Adrenal gland (tissue), 9 donors: ENCODE measurements at regions not wholly inside any gene's neighbourhood (a gene's known extent, or its start where the extent isn't known, plus 50 kb on each side); places are given as distances from the start of the nearest gene placed in this dataset.

ENCODE experiments used
- DNase-seq, 7 donors: peaks; one replicate each; pipeline ENCODE4 v3.0.0-alpha.2; 2019 to 2020
- H3K27ac ChIP-seq, 5 donors: fragments of 200-600 bp; sonication (generic) in 4 of 5; 1 replicate in 3 of 5; 2 replicates in 2 of 5; pipeline versions ENCODE4 v1.5.1 to v1.8.0; 2016 to 2020; ENCODE audit warnings: mild to moderate bottlenecking in 1 of 5
- H3K27me3 ChIP-seq: fragments of 200-600 bp; 2 replicates; pipeline ENCODE4 v1.8.0; 2021
- H3K36me3 ChIP-seq, 2 donors: fragments of 200-600 bp; replicated peaks in 1 of 2; 1 replicate in 1 of 2; 2 replicates in 1 of 2; pipeline versions ENCODE4 v1.5.1 to v1.8.0; 2018 to 2022
- H3K4me1 ChIP-seq, 2 donors: fragments of 200-600 bp; replicated peaks in 1 of 2; 1 replicate in 1 of 2; 2 replicates in 1 of 2; pipeline versions ENCODE4 v1.5.1 to v1.8.0; 2018 to 2021
- H3K4me3 ChIP-seq, 4 donors: fragments of 200-600 bp; sonication (generic) in 3 of 4; one replicate each; pipeline ENCODE4 v1.5.1; 2016 to 2018
- H3K9me3 ChIP-seq, 3 donors: fragments of 200-600 bp; sonication (generic) in 1 of 3; replicated peaks in 1 of 3; 1 replicate in 2 of 3; 2 replicates in 1 of 3; pipeline versions ENCODE4 v1.5.1 to v1.8.0; 2016 to 2021
- POLR2A ChIP-seq, 2 donors: fragments of 450-650 bp; IDR thresholded peaks; one replicate each; pipeline ENCODE4 v1.6.1; 2017; ENCODE audit warnings: antibody characterized with exemption in 2 of 2, mild to moderate bottlenecking in 2 of 2, moderate library complexity in 1 of 2
- WGBS, 4 donors: extraction: QIAGEN DNeasy Blood & Tissue Kit in 2 of 4; methylation state at CpG; one replicate each; pipeline versions ENCODE4 v1.1.5 to v1.1.7; 2013 to 2017; 5-methylcytosine and 5-hydroxymethylcytosine counted together
- intact Hi-C, 2 donors: fragments of 100-400 bp; cut with DNase I; formaldehyde crosslinking; loops; one replicate each; pipeline versions ENCODE4 v1.14.1 to v1.15.0; 2022 to 2023
- TF ChIP-seq, protein P1 (sequence below), 6 experiments: fragments of 450-650 bp in 4 of 6; fragments of 200-600 bp in 2 of 6; sonication (generic) in 1 of 6; IDR thresholded peaks; 1 replicate in 5 of 6; 2 replicates in 1 of 6; pipeline versions ENCODE4 v1.5.1 to v1.8.0; 2016 to 2021; ENCODE audit warnings: antibody characterized with exemption in 6 of 6, mild to moderate bottlenecking in 2 of 6, moderate library complexity in 1 of 6
- donor health status: healthy with polysubstance abuse.
- donor health status: Bipolar disorder and iron deficiency.
- donor health status: DM: yes; HTN: yes; CAD: no.
- donor health status: DM: no; HTN: no; CAD: no.
- donor health status: DM: no; HTN: no; CAD: no.

GRCh38 chr17:71703701-71704100 is 417.1 kb upstream of the SOX9 start:
- DNase-seq: no peak
- no peak overlapping the region for H3K4me3 ChIP-seq
- no peaks in the 10 kb centered on the region for H3K9me3 ChIP-seq
- intact Hi-C loops: no loop called here
- no peak for TF ChIP-seq POLR2A (IDR thresholded peaks at IDR 0.05)
- TF ChIP-seq, protein P1, sequence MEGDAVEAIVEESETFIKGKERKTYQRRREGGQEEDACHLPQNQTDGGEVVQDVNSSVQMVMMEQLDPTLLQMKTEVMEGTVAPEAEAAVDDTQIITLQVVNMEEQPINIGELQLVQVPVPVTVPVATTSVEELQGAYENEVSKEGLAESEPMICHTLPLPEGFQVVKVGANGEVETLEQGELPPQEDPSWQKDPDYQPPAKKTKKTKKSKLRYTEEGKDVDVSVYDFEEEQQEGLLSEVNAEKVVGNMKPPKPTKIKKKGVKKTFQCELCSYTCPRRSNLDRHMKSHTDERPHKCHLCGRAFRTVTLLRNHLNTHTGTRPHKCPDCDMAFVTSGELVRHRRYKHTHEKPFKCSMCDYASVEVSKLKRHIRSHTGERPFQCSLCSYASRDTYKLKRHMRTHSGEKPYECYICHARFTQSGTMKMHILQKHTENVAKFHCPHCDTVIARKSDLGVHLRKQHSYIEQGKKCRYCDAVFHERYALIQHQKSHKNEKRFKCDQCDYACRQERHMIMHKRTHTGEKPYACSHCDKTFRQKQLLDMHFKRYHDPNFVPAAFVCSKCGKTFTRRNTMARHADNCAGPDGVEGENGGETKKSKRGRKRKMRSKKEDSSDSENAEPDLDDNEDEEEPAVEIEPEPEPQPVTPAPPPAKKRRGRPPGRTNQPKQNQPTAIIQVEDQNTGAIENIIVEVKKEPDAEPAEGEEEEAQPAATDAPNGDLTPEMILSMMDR (IDR thresholded peaks at IDR 0.05): no peak
- H3K36me3 ChIP-seq: no peaks in the 10 kb centered on the region
- no peaks in the 10 kb centered on the region for H3K27me3 ChIP-seq
- WGBS, 4 donors: 71 to 84% (median 79%) methylated on average over 2 of the region's 2 CpGs
- no peak overlapping the region for H3K27ac ChIP-seq
- H3K4me1 ChIP-seq: no peaks in the 10 kb centered on the region

DNA sequence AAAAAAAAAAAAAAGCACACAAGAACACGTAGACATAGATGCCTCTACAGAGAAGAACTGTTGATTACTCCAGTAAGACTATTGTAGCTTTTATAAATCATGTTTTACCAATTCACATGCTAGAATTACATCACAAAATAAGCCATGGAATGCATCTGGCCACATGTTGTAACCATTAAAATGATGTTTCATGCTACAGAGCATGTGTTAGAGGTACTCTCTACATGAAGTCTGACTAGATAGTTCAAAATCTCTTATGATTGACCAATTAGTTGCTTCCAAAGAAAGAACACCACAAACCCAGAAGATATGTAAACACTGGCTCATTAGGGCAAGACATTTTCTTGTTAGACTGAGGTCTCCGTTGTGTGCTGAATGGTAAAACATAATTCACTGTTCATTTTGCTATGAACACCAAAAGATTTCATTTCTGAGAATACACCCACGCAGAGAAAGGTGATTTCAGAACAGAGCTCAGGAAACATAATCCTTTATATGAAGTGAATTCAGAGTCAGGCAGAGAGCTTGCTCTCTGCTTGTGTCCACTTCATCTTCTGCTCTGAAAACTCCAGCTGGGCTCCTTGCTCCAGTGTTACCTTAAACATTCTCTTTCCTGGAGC is 411.4 kb upstream of the SOX9 start:
- TF ChIP-seq, protein P1 (IDR thresholded peaks at IDR 0.05): no peak
- no peak for TF ChIP-seq POLR2A (IDR thresholded peaks at IDR 0.05)
- intact Hi-C loops: no loop called here
- H3K9me3 ChIP-seq: no peaks in the 10 kb centered on the region

GRCh38 chr17:71709946-71710345 is 410.9 kb upstream of the SOX9 start:
- no peak overlapping the region for H3K4me3 ChIP-seq
- WGBS, 4 donors: 63 to 80% (median 75%) methylated on average over 4 of the region's 4 CpGs
- H3K27ac ChIP-seq: no peak overlapping the region
- no peaks in the 10 kb centered on the region for H3K9me3 ChIP-seq
- no peaks in the 10 kb centered on the region for H3K27me3 ChIP-seq
- H3K4me1 ChIP-seq: no peaks in the 10 kb centered on the region
- no peaks in the 10 kb centered on the region for H3K36me3 ChIP-seq
- TF ChIP-seq, protein P1 (IDR thresholded peaks at IDR 0.05): no peak
- TF ChIP-seq POLR2A (IDR thresholded peaks at IDR 0.05): no peak
- no peak for DNase-seq
- intact Hi-C loops: no loop called here

More for the DNA sequence above, 411.4 kb upstream of the SOX9 start:
- Histone ChIP-seq H3K27me3 (no peaks in the 10 kb centered on the region), H3K36me3 (no peaks in the 10 kb centered on the region), H3K27ac (no peak overlapping the region), H3K4me3 (no peak overlapping the region), H3K4me1 (no peaks in the 10 kb centered on the region)
- DNase-seq: no peak
- 69 to 81% (median 75%) methylated on average over 3 of the region's 3 CpGs for WGBS, 4 donors

DNA sequence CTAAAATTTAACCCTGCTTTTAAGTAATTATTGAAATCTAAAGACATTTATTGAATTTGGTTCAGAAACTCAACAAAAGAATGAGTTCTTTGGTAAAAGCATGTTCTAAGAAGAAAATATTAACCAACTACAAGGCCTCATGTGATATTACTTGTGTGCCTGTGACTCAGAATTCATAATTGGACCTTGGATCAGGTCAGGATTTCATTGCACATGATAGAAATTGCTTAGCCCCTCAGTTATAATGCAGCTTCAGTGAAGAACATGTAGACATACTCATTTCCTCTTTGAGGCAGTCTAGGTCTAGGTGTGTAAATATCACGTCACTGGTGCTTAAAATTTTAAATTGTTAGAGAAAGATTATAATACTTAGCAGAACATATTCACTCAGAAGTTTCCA is 410.0 kb upstream of the SOX9 start:
- Histone ChIP-seq H3K4me3 (no peak overlapping the region), H3K4me1 (no peaks in the 10 kb centered on the region), H3K27ac (no peak overlapping the region), H3K27me3 (no peaks in the 10 kb centered on the region), H3K9me3 (no peaks in the 10 kb centered on the region), H3K36me3 (no peaks in the 10 kb centered on the region)
- DNase-seq: no peak
- 60 to 71% (median 65%) methylated on average over 1 of the region's 1 CpG for WGBS, 4 donors
- intact Hi-C loops: no loop called here
- TF ChIP-seq, protein P1 (IDR thresholded peaks at IDR 0.05): no peak
- no peak for TF ChIP-seq POLR2A (IDR thresholded peaks at IDR 0.05)
